ENCODE measurements at regions not wholly inside any gene's neighbourhood (a gene's known extent, or its start where the extent isn't known, plus 50 kb on each side); places are given as distances from the start of the nearest gene placed in this dataset.

GRCh38 chr20:7410150-7410549, 530.1 kb downstream of the HAO1 start:
- TF ChIP-seq CTCF (conservative IDR thresholded peaks at IDR 0.05; ENCODE audit: low read length): no peak
- TF ChIP-seq EZH2phosphoT487 (IDR thresholded peaks at IDR 0.05; ENCODE audit: borderline replicate concordance): no peak
